ENCODE measurements at regions not wholly inside any gene's neighbourhood (a gene's known extent, or its start where the extent isn't known, plus 50 kb on each side); places are given as distances from the start of the nearest gene placed in this dataset.

- no peak for TF ChIP-seq CTCF (conservative IDR thresholded peaks at IDR 0.05; ENCODE audit: low read depth, low read length)
- TF ChIP-seq POLR2A (IDR thresholded peaks at IDR 0.05; ENCODE audit: low read depth, low read length) = no peak
- no peak for TF ChIP-seq SMC3 (IDR thresholded peaks at IDR 0.05; ENCODE audit: low read depth, low read length)
- no peak for TF ChIP-seq FOS (IDR thresholded peaks at IDR 0.05; ENCODE audit: low read depth, low read length)
Observed at GRCh38 chr10:109207361-109207760, 716.0 kb downstream of the XPNPEP1 start.

All from IMR-90 (cell line).